Stomach (tissue), 8 donors: ENCODE measurements at regions not wholly inside any gene's neighbourhood (a gene's known extent, or its start where the extent isn't known, plus 50 kb on each side); places are given as distances from the start of the nearest gene placed in this dataset.

Experiments used
- DNase-seq, 2 donors: peaks; one replicate each; pipeline versions ENCODE4 v3.0.0 to v3.0.0-alpha.2; 2013 to 2019
- H3K27ac ChIP-seq, 5 donors: fragments of 200-600 bp in 4 of 5; sonication (generic) in 4 of 5; one replicate each; pipeline ENCODE4 v1.5.1; 2013 to 2019; ENCODE audit warnings: mild to moderate bottlenecking in 1 of 5, moderate library complexity in 1 of 5
- H3K27me3 ChIP-seq, 3 donors: fragments of 200-600 bp; sonication (generic); one replicate each; pipeline ENCODE4 v1.5.1; 2017 to 2019; ENCODE audit warnings: mixed run types in 1 of 3
- H3K36me3 ChIP-seq, 4 donors: fragments of 200-600 bp; sonication (generic); 1 replicate in 3 of 4; 2 replicates in 1 of 4; pipeline ENCODE4 v1.5.1; 2016 to 2019
- H3K4me1 ChIP-seq, 4 donors: fragments of 200-600 bp; sonication (generic); one replicate each; pipeline ENCODE4 v1.5.1; 2016 to 2019
- H3K4me3 ChIP-seq, 4 donors: fragments of 200-600 bp; sonication (generic) in 3 of 4; one replicate each; pipeline ENCODE4 v1.5.1; 2016 to 2019; ENCODE audit warnings: mild to moderate bottlenecking in 1 of 4
- H3K9me3 ChIP-seq, 4 donors: fragments of 200-600 bp; sonication (generic); one replicate each; pipeline ENCODE4 v1.5.1; 2016 to 2019
- CTCF ChIP-seq, 7 experiments: fragments of 450-650 bp in 4 of 7; fragments of 200-600 bp in 3 of 7; sonication (generic) in 3 of 7; IDR thresholded peaks; one replicate each; pipeline ENCODE4 v1.5.1; 2016 to 2019; ENCODE audit warnings: antibody characterized with exemption in 7 of 7, control low read depth in 2 of 7, mild to moderate bottlenecking in 1 of 7
- EP300 ChIP-seq: sonication (generic); formaldehyde crosslinking; IDR thresholded peaks from one replicate; pipeline ENCODE4 v1.6.1; 2017; ENCODE audit warnings: antibody characterized with exemption
- POLR2A ChIP-seq, 4 donors: fragments of 450-650 bp; IDR thresholded peaks; one replicate each; pipeline ENCODE4 v1.6.1; 2016; ENCODE audit warnings: antibody characterized with exemption in 4 of 4, control low read depth in 2 of 4, mild to moderate bottlenecking in 1 of 4, moderate library complexity in 1 of 4
- POLR2AphosphoS5 ChIP-seq, 3 donors: sonication (generic); formaldehyde crosslinking; IDR thresholded peaks; one replicate each; pipeline ENCODE4 v1.6.1; 2016; ENCODE audit warnings: antibody characterized with exemption in 3 of 3
- WGBS, 5 donors: extraction: QIAGEN DNeasy Blood & Tissue Kit in 3 of 5; methylation state at CpG; one replicate each; pipeline versions ENCODE4 v1.1.5 to v1.1.7; 2013 to 2018; 5-methylcytosine and 5-hydroxymethylcytosine counted together
- intact Hi-C: fragments of 100-400 bp; cut with DNase I; formaldehyde crosslinking; loops from one replicate; pipeline ENCODE4 v1.15.1; 2023; ENCODE audit warnings: low total_unique reads
- donor health status: healthy with polysubstance abuse.
- donor health status: Bipolar disorder and iron deficiency.
- donor health status: healthy.

- intact Hi-C loops: no loop called here
- Histone ChIP-seq H3K4me1 (no peaks in the 10 kb centered on the region), H3K4me3 (no peak overlapping the region), H3K9me3 (peaks cover 0 to 3% (median 0%) of the 10 kb centered on the region in 4 donors), H3K36me3 (no peaks in the 10 kb centered on the region), H3K27me3 (no peaks in the 10 kb centered on the region), H3K27ac (no peak overlapping the region)
- DNase-seq: no peak
- 84 to 90% (median 86%) methylated on average over 6 of the region's 6 CpGs for WGBS, 5 donors
- no peak for TF ChIP-seq POLR2AphosphoS5 (IDR thresholded peaks at IDR 0.05)
- TF ChIP-seq CTCF (IDR thresholded peaks at IDR 0.05): no peak
- no peak for TF ChIP-seq POLR2A (IDR thresholded peaks at IDR 0.05)
- TF ChIP-seq EP300: no peak
These were observed 960.8 kb upstream of the PRKX start for GRCh38 chrX:4674028-4674782.

GRCh38 chrX:4671344-4671743 is 957.9 kb upstream of the PRKX start:
- H3K27me3 ChIP-seq: no peaks in the 10 kb centered on the region
- no peak for DNase-seq
- H3K36me3 ChIP-seq: no peaks in the 10 kb centered on the region
- no peak overlapping the region for H3K4me3 ChIP-seq
- no peak for TF ChIP-seq EP300
- no peak for TF ChIP-seq POLR2A (IDR thresholded peaks at IDR 0.05)
- no peak for TF ChIP-seq POLR2AphosphoS5 (IDR thresholded peaks at IDR 0.05)
- no peak for TF ChIP-seq CTCF (IDR thresholded peaks at IDR 0.05)
- 55 to 84% (median 78%) methylated on average over 4 of the region's 4 CpGs for WGBS, 5 donors
- intact Hi-C loops: no loop called here
- peaks cover 0 to 5% (median 1%) of the 10 kb centered on the region in 4 donors for H3K9me3 ChIP-seq
- H3K27ac ChIP-seq: no peak overlapping the region
- H3K4me1 ChIP-seq: no peaks in the 10 kb centered on the region

- Histone ChIP-seq H3K27me3 (no peaks in the 10 kb centered on the region), H3K4me3 (no peak overlapping the region), H3K27ac (no peak overlapping the region), H3K4me1 (no peaks in the 10 kb centered on the region), H3K9me3 (peaks cover 0 to 5% (median 1%) of the 10 kb centered on the region in 4 donors), H3K36me3 (no peaks in the 10 kb centered on the region)
- intact Hi-C loops: no loop called here
- DNase-seq: peak in 1 of 2 donors; percentile 35
- TF ChIP-seq POLR2AphosphoS5 (IDR thresholded peaks at IDR 0.05) (no peak), POLR2A (IDR thresholded peaks at IDR 0.05) (no peak), CTCF (IDR thresholded peaks at IDR 0.05) (no peak), EP300 (no peak)
- WGBS, 5 donors: 28 to 60% (median 53%) methylated on average over 4 to 5 of the region's 5 CpGs
These were observed 957.2 kb upstream of the PRKX start for GRCh38 chrX:4670606-4671005.

- no peaks in the 10 kb centered on the region for H3K36me3 ChIP-seq
- TF ChIP-seq POLR2A (IDR thresholded peaks at IDR 0.05): no peak
- no peak for TF ChIP-seq CTCF (IDR thresholded peaks at IDR 0.05)
- no peak for TF ChIP-seq EP300
- no peak for TF ChIP-seq POLR2AphosphoS5 (IDR thresholded peaks at IDR 0.05)
- peaks cover 0 to 5% (median 1%) of the 10 kb centered on the region in 4 donors for H3K9me3 ChIP-seq
- H3K4me1 ChIP-seq: no peaks in the 10 kb centered on the region
- intact Hi-C loops: no loop called here
- no peaks in the 10 kb centered on the region for H3K27me3 ChIP-seq
- no peak for DNase-seq
- 34 to 62% (median 57%) methylated on average over 7 of the region's 7 CpGs for WGBS, 5 donors
- H3K27ac ChIP-seq: no peak overlapping the region
- no peak overlapping the region for H3K4me3 ChIP-seq
These were observed 955.5 kb upstream of the PRKX start for GRCh38 chrX:4668802-4669536.
